ENCODE measurements at regions not wholly inside any gene's neighbourhood (a gene's known extent, or its start where the extent isn't known, plus 50 kb on each side); places are given as distances from the start of the nearest gene placed in this dataset.

DNA sequence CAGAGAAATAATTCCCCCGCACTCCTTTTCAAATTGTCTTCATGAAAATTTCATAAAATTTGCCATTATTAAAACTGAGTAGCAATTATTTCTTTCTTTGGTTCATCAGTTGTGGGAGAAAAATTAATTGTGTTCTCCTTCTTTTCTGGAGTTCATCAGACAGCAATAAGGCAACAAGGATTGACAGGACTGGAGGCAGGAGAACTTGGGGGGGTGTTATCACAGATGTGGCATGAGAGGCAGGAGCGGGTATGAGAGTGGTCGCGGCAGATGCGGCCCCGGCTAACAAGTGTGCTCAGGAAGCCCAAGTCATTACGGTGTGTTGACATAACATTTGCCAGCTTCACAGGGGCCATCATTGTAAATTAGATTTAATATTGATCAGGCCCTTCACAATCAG, 306.6 kb upstream of the TMPO start:
- DNase-seq (ENCODE audit: low read depth in 2 of 2), result no peak

DNA sequence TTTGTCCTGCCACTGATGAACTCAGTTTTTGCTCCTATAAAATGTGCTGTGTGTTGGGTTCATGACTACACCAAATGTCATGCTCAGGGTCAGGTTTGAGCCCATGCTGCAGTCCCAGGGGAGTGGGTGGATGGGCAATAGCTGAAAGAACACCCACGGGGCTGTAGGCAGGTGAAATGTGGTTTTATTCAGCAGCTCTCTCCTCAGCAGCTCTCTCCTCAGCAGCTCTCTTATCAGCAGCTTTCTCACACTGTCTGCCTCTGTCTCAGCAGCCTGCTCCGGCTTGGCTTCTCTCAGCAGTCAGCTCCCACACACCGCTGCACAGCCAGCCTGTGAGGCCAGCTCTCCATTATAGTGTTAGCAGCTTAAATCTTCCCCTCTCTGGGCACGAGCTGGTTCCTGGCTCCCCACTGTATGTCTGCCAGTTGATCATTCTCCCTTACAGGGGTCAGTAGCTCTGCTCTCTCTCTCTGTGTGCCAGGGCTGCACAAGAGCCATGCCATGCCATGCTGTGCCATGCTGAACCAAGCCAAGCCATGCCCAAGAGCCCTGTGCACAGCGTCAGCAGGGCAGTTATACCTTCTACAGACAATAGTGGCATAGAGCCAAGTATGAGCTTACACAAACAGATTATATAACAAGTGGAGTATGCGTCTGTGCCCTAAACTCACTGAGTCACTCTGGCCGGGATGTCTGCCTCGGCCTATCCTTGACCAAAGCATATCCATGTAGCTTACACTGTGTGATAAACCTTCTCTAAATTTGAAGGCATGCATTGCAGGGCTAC, 303.3 kb upstream of the TMPO start:
- no peak for DNase-seq (ENCODE audit: low read depth in 2 of 2)

DNA sequence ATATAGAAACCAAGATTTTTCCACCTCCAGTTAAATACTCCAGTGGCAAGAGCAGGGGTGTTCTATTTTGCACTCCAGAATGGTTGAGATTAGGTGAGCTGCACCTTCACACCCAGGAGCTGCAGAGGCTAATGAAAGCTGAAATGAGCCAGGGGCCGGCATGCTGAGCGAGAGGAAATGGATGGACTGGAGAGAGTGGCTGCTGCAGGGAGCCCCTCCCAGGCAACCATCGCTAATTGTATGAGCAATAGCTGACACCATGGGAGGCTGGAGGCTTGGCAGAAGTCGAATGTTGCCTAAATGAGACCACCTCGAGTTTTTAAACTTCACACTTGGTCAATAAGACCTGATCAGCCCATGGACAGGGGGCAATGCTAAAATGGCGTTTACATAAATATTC, 301.8 kb upstream of the TMPO start:
- DNase-seq (ENCODE audit: low read depth in 2 of 2), result no peak

DNA sequence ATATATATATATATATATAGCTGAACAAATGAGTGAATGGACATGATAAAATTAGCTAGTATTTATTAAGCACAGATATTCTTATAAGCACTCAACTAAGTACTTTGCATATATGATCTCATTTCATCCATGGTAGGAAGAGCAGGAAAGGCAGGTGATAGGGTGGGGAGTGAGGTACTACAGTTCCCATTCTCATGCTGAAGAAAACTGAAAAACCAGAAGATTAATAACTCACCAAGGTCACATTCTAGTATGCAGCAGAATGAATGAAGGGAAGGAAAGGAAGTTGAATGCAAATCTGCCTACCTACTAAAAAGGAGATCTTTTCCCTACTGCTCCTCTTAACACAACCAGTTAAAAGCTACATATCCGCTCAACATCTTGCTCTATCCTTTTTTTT, 298.1 kb upstream of the TMPO start:
- DNase-seq (ENCODE audit: low read depth in 2 of 2), result no peak

DNA sequence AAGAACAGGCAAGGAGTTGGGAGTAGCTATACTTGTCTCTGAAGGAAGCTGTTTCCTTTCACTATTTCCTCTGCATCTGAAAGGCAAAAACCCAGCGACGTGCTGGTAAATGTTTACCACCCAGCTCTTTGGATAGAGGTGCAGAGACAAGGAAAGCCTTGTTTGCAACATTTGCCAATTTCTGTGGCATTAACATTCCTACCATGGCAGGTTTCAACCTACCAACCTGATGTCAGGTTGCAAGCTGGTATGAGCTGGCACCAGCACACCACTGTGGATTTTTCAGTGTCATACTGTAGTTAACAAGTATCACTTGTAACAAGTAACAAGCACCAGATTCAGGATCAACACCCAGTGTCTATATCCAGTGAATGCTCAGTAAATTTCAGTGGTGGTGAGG, 294.8 kb upstream of the TMPO start:
- no peak for DNase-seq (ENCODE audit: low read depth in 2 of 2)

DNA sequence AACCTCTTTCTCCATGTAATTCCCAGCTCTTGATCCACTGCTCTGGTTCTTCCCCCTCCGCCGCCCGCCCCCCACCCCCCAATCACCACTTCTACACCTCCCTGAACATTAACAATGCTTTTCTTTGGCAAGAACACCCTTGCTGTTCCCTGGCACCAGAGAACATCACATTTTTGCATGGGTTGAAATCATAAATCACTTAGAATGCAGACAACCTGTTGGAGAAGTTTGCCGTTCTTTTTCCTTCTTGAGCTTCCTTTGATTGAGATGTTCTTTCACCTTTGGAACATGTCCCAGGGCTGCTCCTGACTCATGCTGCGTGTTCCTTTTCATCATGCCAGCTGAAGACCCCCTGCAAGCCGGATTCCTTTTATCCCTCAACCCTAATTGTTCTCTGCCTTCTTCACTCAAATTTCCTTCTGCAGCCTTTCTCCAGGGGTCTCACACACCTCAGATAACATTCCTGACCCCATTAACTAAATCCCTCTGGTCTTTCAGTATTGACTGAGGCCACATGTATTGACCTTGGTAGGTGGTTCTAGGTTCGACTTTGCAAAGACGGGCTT, 294.1 kb upstream of the TMPO start:
- no peak for DNase-seq (ENCODE audit: low read depth in 2 of 2)

DNA sequence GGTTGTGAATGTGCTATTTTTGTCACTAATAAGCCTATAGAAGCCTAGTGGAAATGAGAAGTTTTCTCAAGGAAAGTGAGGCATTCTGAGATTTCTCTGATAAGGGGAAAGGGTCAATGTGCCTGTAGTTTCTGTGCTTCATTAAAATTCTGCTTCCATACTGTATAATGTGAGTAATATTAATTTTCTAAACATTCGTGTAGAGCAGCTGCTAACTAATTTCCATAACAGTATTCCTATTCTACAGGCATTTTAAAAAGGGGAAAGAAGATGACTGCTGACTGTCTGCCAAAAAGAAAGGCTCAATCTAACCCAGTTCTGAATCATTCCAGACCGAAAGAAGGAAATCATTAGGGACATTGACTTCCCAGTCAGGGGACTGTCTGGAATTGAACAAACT, 293.3 kb upstream of the TMPO start:
- no peak for DNase-seq (ENCODE audit: low read depth in 2 of 2)

DNA sequence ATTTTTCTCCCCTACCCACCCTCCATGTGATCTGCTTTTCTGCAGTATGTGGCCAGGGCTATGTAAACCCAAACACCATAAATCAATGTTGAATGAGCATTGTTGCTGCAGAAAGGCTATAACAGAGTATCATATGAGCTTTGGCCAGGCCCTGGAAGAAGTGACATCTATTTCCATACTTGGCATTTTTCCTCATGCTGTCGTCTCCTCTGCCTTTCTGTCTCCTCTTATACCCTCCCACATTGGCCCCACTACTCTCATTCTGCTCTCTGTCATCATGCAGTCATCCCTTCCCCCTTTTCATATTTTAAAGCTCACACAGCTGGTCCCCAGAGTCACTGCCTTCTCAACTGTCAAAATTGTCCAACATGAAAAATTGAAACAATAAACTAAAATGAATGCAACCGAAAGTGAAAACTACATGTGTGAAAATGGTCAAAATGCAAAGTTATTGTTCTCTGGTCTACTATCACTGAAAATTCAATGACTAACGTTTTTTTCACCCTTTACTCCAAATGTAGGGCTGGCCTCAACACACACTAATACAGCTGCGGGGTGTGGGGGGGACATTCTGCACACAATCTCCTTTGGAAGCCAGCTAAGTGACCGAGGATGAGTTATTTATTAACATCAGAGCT, 290.7 kb upstream of the TMPO start:
- no peak for DNase-seq (ENCODE audit: low read depth in 2 of 2)

DNA sequence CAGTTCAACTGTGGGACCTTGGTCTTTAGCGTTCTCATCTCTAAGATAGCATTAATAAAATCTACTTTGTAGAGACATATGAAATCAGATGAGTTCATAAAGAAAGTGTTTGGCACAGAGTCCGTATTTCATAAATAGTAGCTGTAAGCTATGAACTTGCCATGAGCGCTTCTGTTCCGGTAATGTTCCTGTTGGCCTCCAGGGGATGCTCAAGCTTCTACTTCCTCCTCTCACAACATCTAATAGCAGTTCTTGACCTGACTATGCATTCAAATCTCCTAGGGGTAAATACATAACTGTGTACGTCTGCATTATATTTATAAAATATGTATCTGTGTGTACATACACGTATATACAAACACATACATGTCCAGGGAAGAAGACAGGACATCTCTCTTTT, 288.2 kb upstream of the TMPO start:
- no peak for DNase-seq (ENCODE audit: low read depth in 2 of 2)

DNA sequence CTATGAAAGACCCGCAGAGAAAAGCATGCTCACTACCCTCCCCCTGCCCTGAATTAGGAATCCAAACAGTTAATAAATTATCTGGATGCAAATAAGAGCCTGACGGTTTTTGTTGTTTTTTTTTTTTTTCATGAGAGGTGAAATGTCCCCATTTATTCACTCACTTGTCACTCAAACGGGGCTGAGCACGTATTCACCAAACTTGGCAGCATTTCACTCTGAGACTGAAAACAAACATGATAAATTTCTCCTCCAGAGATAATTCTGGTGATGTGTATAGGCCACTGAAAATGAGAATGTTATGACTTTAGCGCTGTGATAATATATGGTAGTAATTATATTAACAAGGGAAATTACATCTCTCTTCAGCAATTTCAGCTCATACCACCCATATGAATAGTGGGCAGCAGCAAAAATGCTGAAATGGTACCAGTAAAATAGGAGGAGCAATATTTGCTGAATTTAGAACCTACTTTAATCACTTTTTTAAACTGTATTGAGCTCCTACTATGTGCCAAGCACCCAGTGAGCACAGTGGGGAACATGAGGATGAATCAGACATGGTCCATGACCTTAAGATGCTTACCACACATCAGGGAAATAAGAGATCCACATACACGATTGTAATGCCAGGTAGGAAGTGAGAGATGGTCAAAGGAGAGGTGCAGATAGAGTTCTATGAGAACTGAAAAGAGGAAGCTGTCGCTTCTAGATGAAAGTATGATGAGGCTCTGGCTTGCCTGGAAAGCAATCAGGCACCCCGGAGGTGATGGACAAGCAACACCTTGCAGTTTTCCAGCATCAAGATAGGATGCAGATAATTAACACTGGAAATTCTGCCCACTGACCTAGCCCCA, 286.5 kb upstream of the TMPO start:
- no peak for DNase-seq (ENCODE audit: low read depth in 2 of 2)

DNA sequence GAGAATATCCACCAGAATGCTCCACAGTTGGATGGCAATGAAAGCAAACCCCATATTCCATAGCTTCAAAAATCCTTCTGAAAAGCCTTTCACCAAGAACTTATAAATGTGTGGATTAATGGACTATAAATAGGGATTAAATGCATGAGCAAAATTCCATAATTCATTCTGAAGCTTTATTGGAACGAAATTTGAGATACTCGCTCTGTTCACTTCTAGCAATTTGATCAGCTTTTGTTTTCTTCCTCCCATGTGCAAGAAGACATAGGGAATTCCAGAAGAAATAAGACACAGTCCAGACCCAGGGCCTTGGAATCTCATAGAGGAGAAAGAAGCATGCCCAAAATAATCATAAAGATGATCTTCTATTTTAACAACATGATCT, 285.9 kb upstream of the TMPO start:
- DNase-seq (ENCODE audit: low read depth in 2 of 2), result no peak

DNA sequence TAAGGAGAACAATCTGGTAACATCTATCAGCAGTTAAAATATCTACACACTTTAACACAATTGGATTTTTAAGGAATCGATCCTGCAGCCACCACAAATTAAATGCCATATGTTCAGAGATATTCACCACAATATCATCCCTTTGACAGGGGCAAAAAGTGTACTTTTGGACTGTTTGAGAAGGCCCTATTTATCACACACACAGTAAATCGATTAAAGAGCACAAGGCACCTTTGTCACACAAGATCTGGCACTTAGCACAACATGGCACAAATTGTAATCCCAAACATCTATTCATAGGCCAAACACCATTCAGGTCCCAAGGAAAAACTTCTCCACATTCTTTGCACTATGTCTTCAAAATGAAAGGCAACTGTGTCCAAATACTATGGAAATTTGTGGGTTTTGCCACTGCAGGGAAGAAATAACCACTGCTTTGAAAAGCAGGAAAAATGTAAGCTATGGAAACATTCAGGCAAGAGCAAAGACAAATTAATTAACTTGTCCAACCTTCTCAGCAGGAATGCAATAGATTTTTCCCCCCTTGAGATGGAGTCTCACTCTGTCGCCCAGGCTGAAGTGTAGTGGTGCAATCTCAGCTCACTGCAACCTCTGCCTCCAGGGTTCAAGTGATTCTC, 282.5 kb upstream of the TMPO start:
- DNase-seq (ENCODE audit: low read depth in 2 of 2), result no peak

DNA sequence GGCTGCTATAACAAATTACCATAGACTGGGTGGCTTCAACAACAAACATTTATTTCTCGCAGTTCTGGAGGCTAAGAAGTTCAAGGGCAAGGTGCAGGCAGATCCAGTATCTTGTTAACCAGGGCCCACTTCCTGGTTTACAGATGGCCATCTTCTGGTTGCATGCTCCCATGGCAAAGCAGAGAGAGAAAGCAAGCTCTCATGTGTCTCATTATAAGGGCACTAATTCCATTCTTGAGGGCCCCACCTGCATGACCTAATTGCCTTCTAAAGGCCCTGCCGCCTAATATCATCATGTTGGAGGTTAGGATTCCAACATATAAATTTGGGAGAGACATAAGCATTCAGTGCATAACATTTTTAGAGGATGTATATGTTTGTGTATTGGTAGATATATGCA, 280.1 kb upstream of the TMPO start:
- DNase-seq (ENCODE audit: low read depth in 2 of 2), result no peak

DNA sequence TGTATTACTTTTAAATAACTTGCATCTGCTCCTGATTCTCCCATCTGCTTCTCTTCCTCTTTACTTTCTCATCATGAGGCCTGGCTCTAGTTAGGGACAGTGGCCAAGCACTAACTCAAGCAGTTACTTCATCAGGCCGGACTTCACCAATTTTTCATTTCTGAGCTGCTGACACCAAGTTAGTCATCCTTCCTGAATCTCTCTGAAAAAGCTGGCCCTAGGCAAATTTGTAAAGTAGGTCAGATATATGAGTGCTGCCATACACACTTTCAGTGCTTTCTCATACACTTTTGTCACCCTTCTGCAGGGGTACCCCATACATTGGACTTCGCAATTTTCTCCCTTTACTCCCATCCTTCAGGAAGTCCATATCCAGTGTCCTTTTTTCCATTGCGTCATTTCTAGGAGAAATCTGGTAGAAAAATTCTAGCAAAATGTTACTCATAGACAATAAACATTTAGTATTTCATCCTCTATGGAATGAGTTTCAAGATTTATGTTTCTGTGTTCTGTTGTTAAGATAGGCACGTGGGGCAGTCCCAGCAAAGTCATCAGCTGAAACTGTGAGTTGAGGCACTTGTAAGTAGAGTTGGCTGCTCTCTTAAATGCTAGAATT, 276.8 kb upstream of the TMPO start:
- DNase-seq (ENCODE audit: low read depth in 2 of 2), result no peak

DNA sequence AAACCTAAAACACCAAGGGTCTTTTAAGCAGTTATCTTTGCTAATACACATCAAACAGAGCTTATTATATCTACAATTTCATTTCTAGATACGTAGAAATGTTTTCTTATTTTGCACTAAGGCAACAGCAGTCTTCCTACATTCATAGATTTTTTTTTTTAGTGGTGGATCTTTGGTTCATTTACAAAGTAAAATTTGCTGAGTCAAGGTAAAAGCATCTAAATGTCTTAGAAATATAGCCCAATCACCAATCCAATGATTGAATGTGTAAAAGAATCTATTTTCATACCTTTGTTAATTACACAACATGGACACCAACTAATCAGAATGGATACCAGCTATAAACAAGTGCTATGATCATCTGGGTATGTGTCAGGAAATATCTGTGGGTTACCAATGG, 272.2 kb upstream of the TMPO start:
- DNase-seq (ENCODE audit: low read depth in 2 of 2), result no peak

DNA sequence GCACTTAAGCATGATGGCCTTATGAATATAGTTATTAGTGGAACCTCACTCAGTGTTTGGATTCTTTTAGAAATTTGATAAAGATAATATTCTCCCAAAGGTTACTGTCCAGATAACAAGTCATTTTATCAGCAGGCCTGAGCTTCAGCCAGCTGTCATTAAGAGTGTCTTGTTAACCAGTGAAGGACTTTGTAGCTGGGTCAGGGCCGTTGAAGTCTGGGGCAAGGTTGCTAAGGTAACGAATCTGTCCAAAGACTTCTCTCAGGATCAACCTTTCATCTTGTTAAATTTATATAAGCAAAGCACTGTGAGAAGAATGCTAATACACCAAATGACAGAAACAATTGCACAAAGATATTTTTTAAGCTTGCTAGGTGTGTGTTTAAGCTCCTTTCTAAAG, 271.3 kb upstream of the TMPO start:
- DNase-seq (ENCODE audit: low read depth in 2 of 2), result no peak

DNA sequence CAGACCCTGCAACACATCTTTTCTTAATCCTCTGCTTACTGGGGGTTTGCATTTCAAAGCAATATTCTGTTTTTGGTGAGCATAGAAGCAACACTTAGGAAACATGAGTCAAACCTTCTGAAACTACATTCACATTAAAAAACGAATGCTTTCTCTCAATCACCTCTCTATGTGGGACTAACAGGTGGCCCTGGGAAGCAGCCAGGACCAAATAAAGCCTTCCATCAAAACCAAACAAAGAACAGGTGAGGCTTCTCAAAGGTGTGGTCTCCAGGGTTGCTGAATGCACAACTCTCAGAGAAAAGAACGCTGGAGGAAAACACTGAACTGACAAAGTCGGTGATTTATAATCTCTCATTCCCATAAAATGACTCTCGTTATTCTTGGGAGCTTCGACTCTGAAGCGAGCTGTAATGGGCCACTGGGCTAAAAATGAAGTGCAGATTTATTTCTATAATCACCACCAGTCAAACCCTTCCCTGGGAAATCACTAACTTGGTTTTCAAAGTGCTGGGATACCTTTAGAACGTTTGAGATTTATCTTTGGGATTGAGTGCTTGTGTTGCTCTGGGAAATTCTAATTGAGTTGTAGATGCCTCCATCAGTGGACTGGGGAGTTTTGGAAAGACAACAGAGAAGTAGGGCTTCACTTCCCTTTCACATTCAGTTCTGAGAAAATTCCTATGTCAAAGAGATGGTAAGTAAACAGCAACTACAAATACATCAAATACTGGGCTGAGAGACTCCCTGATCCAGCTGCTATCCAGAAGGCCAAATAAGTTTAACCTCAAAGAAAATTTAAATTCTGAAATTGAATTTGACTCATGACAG, 262.0 kb upstream of the TMPO start:
- no peak for DNase-seq (ENCODE audit: low read depth in 2 of 2)

DNA sequence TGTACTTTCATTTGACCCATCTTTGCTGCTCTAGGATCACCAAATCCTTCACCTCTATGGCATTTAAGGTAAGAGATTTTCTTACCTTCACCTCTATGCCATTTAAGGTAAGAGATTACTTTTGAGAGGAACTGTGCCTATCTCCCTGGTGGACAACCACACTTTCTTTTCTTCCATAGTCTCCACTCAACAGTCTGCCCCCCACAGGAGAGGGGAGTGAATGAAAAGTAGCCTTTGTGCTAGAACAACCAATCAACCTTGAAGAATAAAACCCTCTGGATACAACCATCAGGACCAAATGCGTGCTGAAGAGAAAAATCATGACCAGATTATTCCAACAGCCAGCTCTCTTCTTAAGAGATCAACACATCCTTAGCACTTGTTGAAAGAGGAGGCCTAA, 258.6 kb upstream of the TMPO start:
- DNase-seq (ENCODE audit: low read depth in 2 of 2), result no peak

DNA sequence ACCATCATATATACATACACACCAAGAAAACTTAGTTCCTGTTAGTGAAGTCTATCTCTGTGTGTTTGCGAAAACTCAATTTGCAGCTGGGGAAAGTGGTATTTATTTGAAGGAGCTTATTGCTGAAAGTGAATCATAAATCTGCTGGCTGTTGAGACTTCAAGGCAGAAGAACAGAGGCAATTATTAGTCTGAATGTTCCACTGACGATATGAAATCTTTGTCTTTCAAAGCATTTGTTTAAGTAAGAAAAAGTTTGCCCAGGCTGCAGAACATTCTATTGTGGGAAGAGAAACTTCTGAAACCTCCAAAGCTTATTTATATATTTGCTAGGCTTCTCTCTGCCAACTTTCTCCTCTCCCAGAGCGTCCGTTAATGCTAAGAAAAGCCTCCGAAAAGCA, 255.7 kb upstream of the TMPO start:
- DNase-seq (ENCODE audit: low read depth in 2 of 2), result no peak

DNA sequence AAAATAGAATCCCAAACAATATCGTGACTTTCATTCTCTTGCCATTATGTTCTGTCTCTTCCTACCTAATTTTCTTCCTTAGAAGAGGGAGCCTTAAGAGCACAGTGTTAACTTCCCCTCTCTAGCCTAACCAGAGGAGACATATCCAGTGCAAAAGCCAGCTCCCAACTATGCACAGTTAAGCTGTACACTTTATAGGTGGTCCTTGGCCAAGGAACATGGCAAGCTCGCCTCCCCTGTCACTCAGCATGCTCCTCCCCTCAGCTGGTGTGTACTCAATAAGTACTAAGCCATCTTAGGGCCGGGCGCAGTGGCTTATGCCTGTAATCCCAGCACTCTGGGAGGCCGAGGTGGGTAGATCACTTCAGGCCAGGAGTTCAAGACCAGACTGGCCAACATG, 255.1 kb upstream of the TMPO start:
- DNase-seq (ENCODE audit: low read depth in 2 of 2), result no peak

DNA sequence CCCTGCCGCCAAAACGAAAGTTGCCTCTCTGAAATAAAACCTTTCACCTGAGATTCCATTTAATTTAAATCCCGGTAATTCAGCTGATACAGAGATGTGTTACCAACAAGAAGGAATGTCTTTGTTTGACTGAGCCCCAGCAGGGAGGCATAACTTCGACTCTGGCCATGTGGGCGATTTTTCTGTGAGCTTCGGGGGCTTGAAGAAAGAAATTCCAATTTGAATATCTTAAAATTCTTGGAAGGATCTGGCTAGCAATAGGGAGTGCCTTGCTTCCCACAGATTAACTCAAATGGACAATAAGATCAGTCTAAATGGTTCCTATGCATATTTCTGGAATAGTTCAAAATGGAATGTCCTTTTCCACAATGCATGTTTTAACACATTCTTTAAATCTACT, 252.5 kb upstream of the TMPO start:
- DNase-seq (ENCODE audit: low read depth in 2 of 2), result no peak

Data from stimulated activated CD4-positive, alpha-beta T cell treated with anti-CD3 and anti-CD28 coated beads, Interleukin-12 subunit alpha, Interleukin-12 subunit beta, amount 100 ng/mL, for 24 hours (primary cell).